ENCODE measurements at regions not wholly inside any gene's neighbourhood (a gene's known extent, or its start where the extent isn't known, plus 50 kb on each side); places are given as distances from the start of the nearest gene placed in this dataset.
"Not testable (repeated sequence)": the region's sequence is repeated elsewhere in the genome, so short reads cannot be mapped to it uniquely, and the experiment has no call there.

GRCh38 chrX:96556886-96557285, 127.8 kb upstream of the DIAPH2 start:
- H3K36me3 Mint-ChIP-seq = no peaks in the 10 kb centered on the region
- no peak overlapping the region for H3K4me3 Mint-ChIP-seq
- no peaks in the 10 kb centered on the region for H3K27me3 Mint-ChIP-seq (ENCODE audit: low read depth)
- no peak for DNase-seq (ENCODE audit: low spot score in 2 of 2, unreplicated experiment in 2 of 2)
- H3K4me1 Mint-ChIP-seq = peaks cover 2% of the 10 kb centered on the region
- no peak overlapping the region for H3K27ac Mint-ChIP-seq
- TF ChIP-seq, protein P1, sequence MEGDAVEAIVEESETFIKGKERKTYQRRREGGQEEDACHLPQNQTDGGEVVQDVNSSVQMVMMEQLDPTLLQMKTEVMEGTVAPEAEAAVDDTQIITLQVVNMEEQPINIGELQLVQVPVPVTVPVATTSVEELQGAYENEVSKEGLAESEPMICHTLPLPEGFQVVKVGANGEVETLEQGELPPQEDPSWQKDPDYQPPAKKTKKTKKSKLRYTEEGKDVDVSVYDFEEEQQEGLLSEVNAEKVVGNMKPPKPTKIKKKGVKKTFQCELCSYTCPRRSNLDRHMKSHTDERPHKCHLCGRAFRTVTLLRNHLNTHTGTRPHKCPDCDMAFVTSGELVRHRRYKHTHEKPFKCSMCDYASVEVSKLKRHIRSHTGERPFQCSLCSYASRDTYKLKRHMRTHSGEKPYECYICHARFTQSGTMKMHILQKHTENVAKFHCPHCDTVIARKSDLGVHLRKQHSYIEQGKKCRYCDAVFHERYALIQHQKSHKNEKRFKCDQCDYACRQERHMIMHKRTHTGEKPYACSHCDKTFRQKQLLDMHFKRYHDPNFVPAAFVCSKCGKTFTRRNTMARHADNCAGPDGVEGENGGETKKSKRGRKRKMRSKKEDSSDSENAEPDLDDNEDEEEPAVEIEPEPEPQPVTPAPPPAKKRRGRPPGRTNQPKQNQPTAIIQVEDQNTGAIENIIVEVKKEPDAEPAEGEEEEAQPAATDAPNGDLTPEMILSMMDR (IDR thresholded peaks at IDR 0.05; ENCODE audit: unreplicated experiment) = no peak
- no peaks in the 10 kb centered on the region for H3K9me3 Mint-ChIP-seq

- not testable (repeated sequence) for H3K9me3 Mint-ChIP-seq; H3K27ac Mint-ChIP-seq; H3K27me3 Mint-ChIP-seq (ENCODE audit: low read depth); H3K4me1 Mint-ChIP-seq; H3K4me3 Mint-ChIP-seq; H3K36me3 Mint-ChIP-seq; DNase-seq (ENCODE audit: low spot score in 2 of 2, unreplicated experiment in 2 of 2)
Observed at GRCh38 chrX:96561129-96561528, 123.5 kb upstream of the DIAPH2 start.

DNA sequence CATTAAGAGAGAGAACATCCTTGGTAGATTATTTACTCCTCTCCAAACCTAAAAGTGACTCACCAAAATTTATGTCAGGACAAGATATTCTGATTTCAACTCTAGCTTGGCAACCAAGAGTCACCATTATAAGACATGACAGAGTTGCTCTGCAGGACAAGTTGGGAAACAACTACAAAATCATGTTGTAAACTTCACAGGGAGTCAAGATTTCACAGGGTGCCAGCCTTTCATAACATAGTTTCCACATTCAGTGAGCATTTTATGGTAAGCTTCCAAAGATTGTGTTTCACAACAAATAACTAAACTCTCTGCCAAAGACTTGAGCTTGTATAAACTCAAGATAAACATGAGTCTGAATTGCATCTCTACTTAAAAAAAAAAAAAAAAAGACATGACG, 121.0 kb upstream of the DIAPH2 start:
- DNase-seq (ENCODE audit: low spot score in 2 of 2, unreplicated experiment in 2 of 2) = no peak
- Mint-ChIP-seq H3K27me3 (ENCODE audit: low read depth) (no peaks in the 10 kb centered on the region), H3K4me1 (no peaks in the 10 kb centered on the region), H3K9me3 (peaks cover 2% of the 10 kb centered on the region), H3K36me3 (no peaks in the 10 kb centered on the region), H3K4me3 (no peak overlapping the region), H3K27ac (no peak overlapping the region)
- TF ChIP-seq, protein P1 (IDR thresholded peaks at IDR 0.05; ENCODE audit: unreplicated experiment) = no peak

DNA sequence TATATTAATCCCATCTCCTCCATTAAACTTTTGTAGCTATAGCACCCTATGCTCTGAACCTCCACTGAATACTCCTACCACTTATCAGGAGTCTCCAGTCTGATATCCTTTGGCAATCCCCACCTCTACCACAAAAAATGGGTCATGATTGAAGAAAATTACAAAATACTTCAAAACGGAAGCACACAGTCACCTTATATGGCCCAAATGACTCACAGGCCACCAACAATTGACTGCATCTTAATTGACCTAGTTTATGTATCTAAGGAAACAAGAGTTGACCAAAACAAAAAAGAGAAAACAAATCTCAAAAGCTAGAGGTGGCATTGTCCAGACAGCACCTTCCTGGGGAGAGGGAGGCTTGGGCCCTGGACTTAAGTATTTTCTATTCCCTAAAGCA, 120.0 kb upstream of the DIAPH2 start:
- Mint-ChIP-seq H3K9me3 (peaks cover 2% of the 10 kb centered on the region), H3K36me3 (no peaks in the 10 kb centered on the region), H3K27me3 (ENCODE audit: low read depth) (no peaks in the 10 kb centered on the region), H3K27ac (no peak overlapping the region), H3K4me1 (no peaks in the 10 kb centered on the region), H3K4me3 (no peak overlapping the region)
- no peak for DNase-seq (ENCODE audit: low spot score in 2 of 2, unreplicated experiment in 2 of 2)
- TF ChIP-seq, protein P1 (IDR thresholded peaks at IDR 0.05; ENCODE audit: unreplicated experiment) = no peak

GRCh38 chrX:96566878-96567277, 117.8 kb upstream of the DIAPH2 start:
- H3K27me3 Mint-ChIP-seq (ENCODE audit: low read depth) = no peaks in the 10 kb centered on the region
- H3K9me3 Mint-ChIP-seq = peaks cover 6% of the 10 kb centered on the region
- H3K27ac Mint-ChIP-seq = no peak overlapping the region
- TF ChIP-seq, protein P1 (IDR thresholded peaks at IDR 0.05; ENCODE audit: unreplicated experiment) = no peak
- no peaks in the 10 kb centered on the region for H3K36me3 Mint-ChIP-seq
- H3K4me1 Mint-ChIP-seq = no peaks in the 10 kb centered on the region
- no peak overlapping the region for H3K4me3 Mint-ChIP-seq
- DNase-seq (ENCODE audit: low spot score in 2 of 2, unreplicated experiment in 2 of 2) = no peak

- H3K27ac Mint-ChIP-seq = no peak overlapping the region
Observed at GRCh38 chrX:96568071-96568470, 116.6 kb upstream of the DIAPH2 start.

More at GRCh38 chrX:96568071-96568470, 116.6 kb upstream of the DIAPH2 start:
- TF ChIP-seq, protein P1 (IDR thresholded peaks at IDR 0.05; ENCODE audit: unreplicated experiment) = no peak
- Mint-ChIP-seq H3K4me3 (no peak overlapping the region), H3K4me1 (no peaks in the 10 kb centered on the region), H3K36me3 (no peaks in the 10 kb centered on the region), H3K27me3 (ENCODE audit: low read depth) (no peaks in the 10 kb centered on the region), H3K9me3 (peaks cover 6% of the 10 kb centered on the region)
- DNase-seq (ENCODE audit: low spot score in 2 of 2, unreplicated experiment in 2 of 2) = no peak

All from mesothelial cell of epicardium (in vitro differentiated cells).